ENCODE measurements at regions not wholly inside any gene's neighbourhood (a gene's known extent, or its start where the extent isn't known, plus 50 kb on each side); places are given as distances from the start of the nearest gene placed in this dataset.

DNA sequence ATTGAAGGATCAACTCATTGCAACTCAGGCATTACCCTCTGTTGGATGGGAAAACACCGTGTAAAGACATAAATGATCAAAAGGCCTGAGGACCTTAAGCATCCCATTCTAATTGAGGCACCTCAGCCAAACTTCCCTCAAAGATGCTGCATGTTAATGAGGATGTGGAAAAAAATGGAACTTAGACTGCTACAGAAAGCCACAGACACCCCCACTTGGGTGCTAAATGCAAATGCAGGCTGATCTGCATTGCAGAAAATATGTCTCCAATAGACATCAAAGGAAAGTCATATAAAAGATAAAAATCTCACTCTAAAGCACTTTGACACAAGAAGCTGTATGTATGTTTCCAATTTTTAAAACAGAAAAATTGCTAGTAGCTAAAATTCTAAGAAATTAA lies 504.7 kb downstream of the KCNJ3 start:
- intact Hi-C loops (cut with micrococcal nuclease): no loop called here

DNA sequence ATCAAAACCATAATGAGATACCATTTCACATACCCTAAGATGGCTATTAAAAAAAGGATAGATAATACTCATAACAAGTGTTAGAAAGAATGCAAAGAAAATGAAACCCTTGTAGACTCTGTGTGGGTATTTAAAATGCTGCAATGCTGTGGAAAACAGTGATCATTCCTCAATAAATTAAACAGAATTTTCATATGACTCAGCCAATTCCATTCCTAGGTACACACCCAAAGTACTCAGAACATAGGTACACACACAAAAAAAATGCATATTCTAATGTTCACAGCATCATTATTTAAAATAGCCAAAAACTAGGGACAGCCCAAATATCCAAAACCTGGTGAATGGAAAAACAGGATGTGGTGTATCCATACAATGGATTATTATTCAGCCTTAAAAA lies 502.3 kb downstream of the KCNJ3 start:
- intact Hi-C loops (cut with micrococcal nuclease): no loop called here

DNA sequence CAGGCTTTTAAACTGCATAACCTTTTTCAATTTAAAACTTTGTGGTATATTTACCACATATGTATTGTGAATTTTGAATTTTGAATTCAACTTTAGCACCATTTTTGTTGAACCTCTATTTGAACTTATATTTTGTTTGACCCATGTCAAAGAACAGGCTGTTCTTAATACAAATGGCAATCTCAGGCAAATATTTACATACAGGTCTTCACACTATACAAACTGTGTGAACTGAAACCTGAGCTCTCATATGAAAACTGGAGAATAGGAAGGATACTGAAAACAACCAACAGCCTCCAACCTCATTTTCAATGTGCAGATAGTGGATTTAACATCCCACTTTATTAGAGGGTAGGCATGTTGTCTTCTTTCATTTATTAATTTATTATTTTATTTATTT lies 491.8 kb downstream of the KCNJ3 start:
- intact Hi-C loops (cut with micrococcal nuclease): no loop called here

- intact Hi-C loops (cut with micrococcal nuclease): no loop called here
These were observed 480.4 kb downstream of the KCNJ3 start for GRCh38 chr2:155178921-155179320.

DNA sequence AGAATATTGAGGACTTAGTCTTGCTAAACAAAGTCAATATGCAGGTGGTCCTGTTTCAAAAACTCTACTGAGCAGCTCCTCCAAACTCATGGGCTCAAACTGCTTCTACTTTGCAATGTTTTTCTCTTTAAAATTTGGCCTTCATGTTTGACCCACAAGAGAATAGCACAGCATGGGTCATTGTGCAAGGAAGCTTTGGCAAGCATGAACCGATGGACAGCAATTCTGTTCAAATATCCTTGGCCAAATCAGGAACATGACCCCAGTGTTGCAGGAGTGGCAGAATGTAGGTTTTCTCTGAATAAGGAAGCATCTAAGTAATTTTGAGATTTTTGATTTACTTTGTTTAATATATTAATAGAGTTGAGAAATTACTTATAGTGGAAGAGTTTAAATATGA lies 477.9 kb downstream of the KCNJ3 start:
- intact Hi-C loops (cut with micrococcal nuclease): no loop called here

DNA sequence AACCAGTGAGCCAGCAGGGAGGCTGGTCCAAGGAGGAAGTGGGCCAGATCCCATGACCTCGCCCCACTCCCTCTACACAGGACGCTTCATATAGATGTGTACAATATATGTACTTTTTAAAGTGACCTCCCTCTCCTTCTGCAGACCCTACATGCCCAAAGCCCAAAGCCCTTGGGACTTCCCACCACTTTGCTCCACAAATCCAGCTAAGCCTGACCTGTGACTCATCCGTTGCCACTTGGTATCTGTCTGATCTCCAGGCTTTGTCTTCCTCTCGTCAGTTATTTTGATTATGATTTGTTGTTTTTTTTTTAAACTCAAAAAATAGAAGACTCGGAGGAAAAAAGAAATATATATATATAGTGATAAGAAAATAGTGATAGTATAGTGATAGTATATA lies 470.8 kb downstream of the KCNJ3 start:
- intact Hi-C loops (cut with micrococcal nuclease): loop anchor here (5.0 kb wide), 1 partner anchor 1542 kb away; no protein-coding TSS in a partner anchor

DNA sequence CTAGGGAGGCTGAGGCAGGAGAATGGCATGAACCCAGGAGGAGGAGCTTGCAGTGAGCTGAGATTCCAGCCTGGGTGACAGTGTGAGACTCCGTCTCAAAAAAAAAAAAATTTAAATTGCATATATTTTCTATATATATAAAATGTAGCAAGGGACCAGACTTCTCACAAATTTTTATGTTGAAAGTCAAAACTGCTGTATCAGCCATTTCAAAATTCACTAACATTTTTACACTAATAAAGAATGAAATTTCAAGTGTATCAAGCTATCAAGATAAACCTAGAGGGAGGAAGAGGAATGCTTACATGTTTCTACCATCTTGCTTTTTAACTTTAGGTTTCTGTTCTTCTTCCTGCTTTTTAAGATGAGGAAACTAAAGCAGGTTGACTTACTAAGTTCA lies 464.0 kb downstream of the KCNJ3 start:
- intact Hi-C loops (cut with micrococcal nuclease): no loop called here

DNA sequence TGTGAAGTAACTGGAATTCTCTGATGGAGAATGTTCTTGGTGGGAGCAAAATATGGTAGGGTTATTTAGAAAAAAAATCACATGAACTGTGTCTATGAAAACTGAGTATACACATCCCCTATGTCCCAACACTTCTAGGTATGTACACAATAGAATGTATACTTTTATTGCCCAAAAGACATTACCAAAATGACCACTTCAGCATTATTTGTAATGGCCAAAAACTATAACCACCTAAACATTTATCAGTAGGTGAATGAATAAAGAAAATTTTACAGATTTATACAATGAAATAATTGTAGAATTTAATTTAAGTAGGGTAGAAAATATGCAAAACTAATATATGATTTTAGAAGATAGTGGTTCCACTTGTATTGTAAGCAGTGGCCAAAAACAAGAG lies 462.8 kb downstream of the KCNJ3 start:
- intact Hi-C loops (cut with micrococcal nuclease): no loop called here

DNA sequence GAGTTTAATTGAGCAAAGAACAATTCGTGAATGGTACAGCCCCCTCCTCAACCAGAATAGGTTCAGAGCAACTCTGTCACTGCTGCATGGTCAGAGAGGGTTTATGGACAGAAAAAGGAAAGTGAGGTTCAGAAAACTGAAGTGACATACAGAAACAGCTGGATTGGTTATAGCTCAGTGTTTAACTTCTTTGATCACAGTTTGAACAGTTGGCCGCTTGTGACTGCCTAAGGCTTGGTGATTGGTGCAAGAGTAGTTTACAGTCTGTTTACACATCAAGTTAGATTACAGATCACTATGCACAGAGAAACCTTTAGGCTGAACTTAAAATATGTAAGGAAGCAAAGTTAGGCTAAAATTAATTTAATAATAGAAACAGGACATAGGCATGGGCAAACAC lies 459.2 kb downstream of the KCNJ3 start:
- intact Hi-C loops (cut with micrococcal nuclease): no loop called here

DNA sequence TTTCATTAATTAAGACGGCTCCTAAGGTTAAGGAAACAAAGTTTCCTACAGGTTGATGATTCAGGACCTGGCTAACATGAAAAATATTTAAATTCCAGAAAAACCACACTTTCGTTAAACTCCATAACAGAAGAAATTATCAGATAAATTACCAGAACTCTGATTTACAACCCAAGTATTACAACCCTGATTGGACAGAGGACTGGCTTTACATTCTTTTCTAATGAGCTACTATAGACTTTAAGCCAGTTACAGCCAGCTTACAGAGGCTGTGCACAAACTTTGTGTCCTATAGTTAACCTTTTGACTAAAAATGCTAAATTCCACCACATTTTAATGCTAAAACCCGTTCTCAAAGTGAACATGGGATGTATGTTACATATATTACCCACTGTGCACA lies 458.6 kb downstream of the KCNJ3 start:
- intact Hi-C loops (cut with micrococcal nuclease): no loop called here

DNA sequence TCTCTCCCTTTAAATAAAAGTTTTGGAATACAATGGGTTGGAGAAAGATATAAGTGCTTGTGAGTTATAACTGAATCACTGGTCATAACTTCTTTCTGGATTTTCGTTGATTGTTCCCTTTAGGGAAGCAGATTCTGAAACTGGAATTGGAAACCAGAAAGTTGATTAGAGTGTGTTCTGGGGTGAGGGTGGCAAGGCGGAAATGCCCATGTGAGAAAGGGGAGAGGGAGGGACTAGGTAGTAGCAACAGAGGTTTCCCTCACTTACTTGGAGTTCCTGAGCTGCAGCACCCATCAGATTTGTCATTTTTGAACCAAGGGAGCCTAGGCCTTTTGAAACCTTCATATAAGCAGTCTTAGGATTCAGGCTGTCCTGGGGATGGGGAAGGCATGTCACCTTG lies 453.4 kb downstream of the KCNJ3 start:
- intact Hi-C loops (cut with micrococcal nuclease): no loop called here

DNA sequence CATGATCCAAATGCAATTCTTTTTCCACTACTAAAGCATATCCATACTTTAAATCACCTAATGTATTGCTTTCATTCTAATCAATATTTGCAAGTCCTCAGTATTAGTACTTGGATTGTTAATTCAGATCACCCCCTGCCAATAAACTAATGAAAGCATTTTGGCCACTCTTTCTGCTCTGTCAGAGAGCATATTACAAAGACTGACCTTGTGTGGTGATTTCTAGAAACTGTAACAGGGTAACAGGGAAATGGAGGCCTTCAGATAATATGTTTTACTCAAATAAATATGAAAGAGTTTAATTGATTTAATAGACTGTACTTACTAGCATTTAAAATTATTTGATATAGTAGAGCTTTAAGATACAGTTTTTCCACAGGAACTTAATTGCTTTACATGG lies 453.0 kb downstream of the KCNJ3 start:
- intact Hi-C loops (cut with micrococcal nuclease): no loop called here

GRCh38 chr2:155145758-155146229 lies 447.3 kb downstream of the KCNJ3 start:
- intact Hi-C loops (cut with micrococcal nuclease): no loop called here

- intact Hi-C loops (cut with micrococcal nuclease): no loop called here
These were observed 442.9 kb downstream of the KCNJ3 start for GRCh38 chr2:155141418-155141817.

GRCh38 chr2:155125585-155126230 lies 427.2 kb downstream of the KCNJ3 start:
- intact Hi-C loops (cut with micrococcal nuclease): no loop called here

- intact Hi-C loops (cut with micrococcal nuclease): no loop called here
These were observed 417.4 kb downstream of the KCNJ3 start for GRCh38 chr2:155115846-155116245.

- intact Hi-C loops (cut with micrococcal nuclease): no loop called here
These were observed 412.6 kb downstream of the KCNJ3 start for GRCh38 chr2:155111070-155111469.

DNA sequence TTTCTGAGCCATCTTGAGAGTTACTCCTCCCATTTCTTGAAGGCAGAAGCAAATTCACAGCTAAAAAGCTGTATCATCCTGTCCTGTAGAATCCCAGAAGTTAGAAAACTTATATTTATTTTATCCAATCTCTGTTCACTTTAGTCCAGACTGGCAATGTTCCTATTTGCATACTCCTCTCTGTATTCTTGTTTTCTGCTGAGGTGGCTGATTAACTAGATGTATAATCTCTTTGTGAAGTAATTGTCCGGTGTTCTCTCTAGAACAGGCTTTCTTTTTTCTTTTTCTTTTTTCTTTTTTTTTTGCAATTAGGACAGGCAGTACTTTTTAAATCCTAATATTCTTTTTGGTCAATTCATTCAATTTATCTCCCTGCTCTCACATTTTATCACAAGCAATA lies 411.0 kb downstream of the KCNJ3 start:
- intact Hi-C loops (cut with micrococcal nuclease): no loop called here

DNA sequence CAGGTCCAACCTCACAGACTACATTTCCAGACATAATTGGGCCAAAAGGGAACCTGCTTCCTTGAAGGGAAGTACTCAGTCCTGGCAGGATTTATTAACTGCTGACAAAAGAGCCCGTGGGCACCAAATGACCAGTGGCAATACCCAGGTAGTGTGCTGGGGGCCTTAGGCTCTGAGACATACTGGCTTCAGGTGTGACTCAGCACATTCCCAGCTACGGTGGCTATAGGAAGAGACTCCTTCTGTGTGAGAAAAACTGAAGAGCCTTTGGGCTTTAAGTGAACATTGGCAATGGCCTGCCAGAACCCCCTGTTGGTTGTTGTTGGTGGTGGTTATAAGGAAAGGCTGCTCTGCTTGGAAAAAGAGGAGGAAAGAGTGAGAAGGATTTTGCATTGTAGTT lies 401.8 kb downstream of the KCNJ3 start:
- intact Hi-C loops (cut with micrococcal nuclease): no loop called here

GRCh38 chr2:155099784-155100183 lies 401.3 kb downstream of the KCNJ3 start:
- intact Hi-C loops (cut with micrococcal nuclease): no loop called here

GRCh38 chr2:155095613-155096012 lies 397.1 kb downstream of the KCNJ3 start:
- intact Hi-C loops (cut with micrococcal nuclease): loop anchor here (1.0 kb wide), 1 partner anchor 34 kb away; no protein-coding TSS in a partner anchor

- intact Hi-C loops (cut with micrococcal nuclease): no loop called here
These were observed 381.9 kb downstream of the KCNJ3 start for GRCh38 chr2:155080373-155080772.

DNA sequence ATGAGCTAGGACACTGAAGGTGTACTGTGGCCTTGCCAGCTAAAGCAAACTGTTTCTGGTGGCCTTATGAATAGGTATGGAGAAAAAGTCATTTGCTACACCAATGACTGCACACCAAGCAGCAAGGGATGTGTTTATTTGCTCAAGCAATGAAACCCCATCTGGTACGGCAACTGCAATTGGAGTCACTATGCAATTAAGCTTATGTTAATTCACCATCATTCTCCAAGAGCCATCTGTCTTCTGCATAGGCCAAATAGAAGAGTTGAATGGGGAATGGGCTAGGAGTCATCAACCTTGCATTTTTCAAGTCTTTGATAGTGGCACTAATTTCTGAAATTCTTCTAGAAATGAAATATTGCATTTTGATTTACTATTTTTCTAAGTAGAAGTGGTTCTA lies 372.0 kb downstream of the KCNJ3 start:
- intact Hi-C loops (cut with micrococcal nuclease): no loop called here

- intact Hi-C loops (cut with micrococcal nuclease): no loop called here
These were observed 364.4 kb downstream of the KCNJ3 start for GRCh38 chr2:155062922-155063258.
